Amniotic stem cell (primary cell): ENCODE measurements at regions not wholly inside any gene's neighbourhood (a gene's known extent, or its start where the extent isn't known, plus 50 kb on each side); places are given as distances from the start of the nearest gene placed in this dataset.

Source experiments
- DNase-seq: peaks from one replicate; lab custom pipeline; 2025; lab: John Stamatoyannopoulos, UW

GRCh38 chr2:8472545-8473323 lies 209.1 kb upstream of the ID2 start:
- no peak for DNase-seq

DNA sequence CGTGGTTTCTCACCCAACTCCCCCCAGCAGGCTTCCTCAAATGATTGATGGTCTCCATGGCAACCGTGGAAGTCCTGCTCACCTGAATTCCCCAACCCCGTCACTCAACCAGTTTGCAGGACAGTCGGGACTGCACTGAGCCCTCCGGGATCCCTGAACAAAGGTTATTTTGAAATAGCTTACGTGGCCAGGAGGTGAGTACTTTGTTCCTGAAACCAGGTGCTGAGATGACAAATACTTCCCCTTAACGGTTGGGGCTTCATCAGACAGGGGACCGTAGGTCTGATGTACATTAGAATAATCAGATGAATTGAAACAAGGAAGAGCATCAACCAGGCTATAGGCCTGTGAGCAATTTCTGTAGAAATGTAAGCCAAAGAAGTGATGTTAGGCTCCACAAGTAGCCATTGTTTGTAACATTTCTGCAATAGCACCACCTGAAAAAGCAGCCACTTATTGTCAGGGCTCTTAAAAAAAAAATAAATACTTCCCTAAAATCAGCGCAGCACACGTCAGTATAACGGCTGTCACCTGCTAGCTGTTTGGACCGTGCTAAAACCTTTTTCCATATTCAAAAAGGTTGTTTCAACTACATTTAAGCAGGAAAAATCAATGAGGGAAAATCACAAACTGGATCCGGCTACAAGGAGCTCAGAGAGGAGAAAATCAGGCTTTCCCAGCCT lies 206.4 kb upstream of the ID2 start:
- DNase-seq, result no peak

DNA sequence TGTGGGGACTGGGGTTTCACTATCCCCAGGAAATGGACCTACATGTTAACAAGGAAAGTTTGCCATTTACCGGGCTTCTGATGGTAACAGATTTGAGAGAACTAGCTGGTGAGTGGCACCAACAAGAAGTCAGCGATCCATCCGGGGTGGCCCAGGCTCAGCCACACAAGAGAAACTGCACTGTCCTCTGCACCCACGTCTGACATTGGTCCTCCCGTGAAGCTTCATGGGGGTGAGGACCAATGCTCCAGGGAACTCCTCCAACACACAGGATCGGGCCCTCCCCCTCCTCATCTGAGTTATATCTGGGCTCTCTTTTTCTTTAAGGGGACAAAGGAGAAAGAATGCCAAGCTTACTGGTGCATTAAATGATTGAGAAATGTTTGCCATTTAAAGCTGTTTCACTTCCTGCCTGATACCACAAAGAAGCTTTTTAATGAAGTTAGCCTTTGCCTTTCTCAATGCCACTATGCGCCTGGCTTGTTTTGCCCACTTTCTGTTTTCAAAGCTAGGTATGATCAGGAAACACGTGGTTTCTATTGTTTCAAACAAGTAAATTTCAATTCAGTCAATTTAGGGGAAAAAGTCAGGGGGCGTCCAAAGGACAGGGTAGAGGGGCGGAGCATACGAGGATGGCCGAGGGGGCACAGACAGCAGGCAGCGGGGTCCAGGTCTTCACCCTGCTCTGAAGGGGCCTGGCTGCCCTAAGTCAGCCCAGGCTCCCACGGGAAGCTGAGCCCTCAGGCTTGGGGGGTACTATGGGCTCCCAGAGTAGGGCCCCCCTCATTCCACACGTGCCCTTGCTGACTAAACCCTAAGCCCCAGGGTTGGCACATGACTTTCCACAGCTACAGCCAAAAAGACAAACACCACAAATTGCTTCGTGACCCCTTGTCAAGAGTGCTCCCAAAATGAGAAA lies 204.0 kb upstream of the ID2 start:
- DNase-seq, result no peak

- DNase-seq, result no peak
Measured at GRCh38 chr2:8478471-8478793, 203.4 kb upstream of the ID2 start.

DNA sequence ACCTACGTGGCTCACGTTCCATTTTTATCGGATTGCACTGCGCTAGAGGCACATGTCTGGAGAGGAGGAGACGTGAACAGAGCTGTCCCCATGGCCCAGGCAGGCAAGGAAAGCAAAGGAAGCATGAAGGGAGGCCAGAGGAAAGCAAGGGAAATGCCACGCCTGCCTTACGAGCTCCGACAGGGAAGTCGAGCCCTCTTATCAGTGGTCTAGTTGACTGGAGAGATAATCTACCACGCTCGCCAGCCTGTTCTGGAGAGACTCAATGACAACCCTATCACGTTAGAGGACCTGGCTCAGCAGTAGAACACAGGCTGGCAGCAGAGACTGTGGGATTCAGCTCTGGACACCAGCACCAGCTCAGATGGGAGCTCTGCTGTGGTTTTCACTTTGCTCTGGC lies 202.6 kb upstream of the ID2 start:
- no peak for DNase-seq

DNA sequence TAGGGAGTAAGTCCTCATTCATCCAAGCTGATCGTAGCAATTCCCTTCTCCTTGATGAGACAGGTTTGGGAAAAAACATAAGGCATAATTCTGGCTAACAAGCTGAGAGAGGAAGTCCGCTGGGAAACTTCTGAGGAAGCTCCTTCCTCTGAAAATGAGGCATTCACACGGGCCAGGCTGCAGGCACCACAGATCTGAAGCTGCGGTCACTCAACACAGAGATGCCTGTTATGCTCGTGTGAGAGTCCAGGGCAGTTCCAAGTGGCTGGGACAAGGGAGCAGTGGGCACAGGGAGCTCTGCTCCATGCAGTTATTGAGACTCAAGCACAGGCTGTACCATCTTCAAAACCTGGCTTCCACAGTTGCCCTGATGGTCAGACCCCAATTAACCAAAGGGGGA lies 200.9 kb upstream of the ID2 start:
- no peak for DNase-seq

GRCh38 chr2:8481463-8482009 lies 200.3 kb upstream of the ID2 start:
- no peak for DNase-seq

DNA sequence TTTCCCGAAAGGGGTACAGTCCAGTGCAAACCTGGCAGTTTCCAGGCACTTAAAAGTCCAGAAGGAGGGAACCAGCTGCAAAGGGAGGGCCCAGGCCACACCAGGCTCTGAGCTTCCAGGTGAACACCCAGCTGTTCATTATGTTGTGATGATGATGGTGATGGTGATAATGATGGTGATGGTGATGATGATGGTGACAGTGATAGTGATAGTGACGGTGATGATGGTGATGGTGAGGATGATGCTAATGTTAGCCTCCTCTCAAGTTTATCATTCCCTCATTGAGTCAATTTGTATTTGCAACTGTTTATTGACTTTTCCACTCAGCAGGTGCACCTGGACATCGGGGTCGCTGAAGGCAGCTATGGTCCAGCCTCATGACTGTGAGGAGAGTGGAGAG lies 199.4 kb upstream of the ID2 start:
- DNase-seq, result no peak

GRCh38 chr2:8484502-8485283 lies 197.2 kb upstream of the ID2 start:
- no peak for DNase-seq

DNA sequence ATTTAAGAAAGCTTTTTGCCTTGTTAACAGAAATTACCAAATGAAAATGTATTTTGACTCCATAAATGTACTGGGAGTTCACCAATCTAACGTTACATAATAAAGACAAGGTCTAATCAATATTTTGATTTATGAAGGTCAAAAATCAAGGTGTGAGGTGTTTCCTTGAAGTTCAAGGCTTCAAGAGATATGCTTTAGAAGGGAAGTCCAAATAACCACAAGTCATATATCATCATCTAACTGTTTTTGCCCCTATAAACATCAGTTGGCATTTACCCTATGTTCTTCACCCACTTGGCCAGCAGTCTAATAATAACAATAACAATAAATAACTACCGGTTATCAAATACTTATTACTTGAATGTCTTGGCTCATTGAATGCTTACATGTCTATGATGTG lies 196.1 kb upstream of the ID2 start:
- no peak for DNase-seq

GRCh38 chr2:8486141-8486540 lies 195.7 kb upstream of the ID2 start:
- no peak for DNase-seq

- no peak for DNase-seq
Measured at GRCh38 chr2:8487461-8487932, 194.4 kb upstream of the ID2 start.

- DNase-seq, result no peak
Measured at GRCh38 chr2:8488001-8488738, 193.7 kb upstream of the ID2 start.

GRCh38 chr2:8489221-8489620 lies 192.6 kb upstream of the ID2 start:
- DNase-seq, result no peak

GRCh38 chr2:8489751-8490150 lies 192.1 kb upstream of the ID2 start:
- DNase-seq, result no peak

DNA sequence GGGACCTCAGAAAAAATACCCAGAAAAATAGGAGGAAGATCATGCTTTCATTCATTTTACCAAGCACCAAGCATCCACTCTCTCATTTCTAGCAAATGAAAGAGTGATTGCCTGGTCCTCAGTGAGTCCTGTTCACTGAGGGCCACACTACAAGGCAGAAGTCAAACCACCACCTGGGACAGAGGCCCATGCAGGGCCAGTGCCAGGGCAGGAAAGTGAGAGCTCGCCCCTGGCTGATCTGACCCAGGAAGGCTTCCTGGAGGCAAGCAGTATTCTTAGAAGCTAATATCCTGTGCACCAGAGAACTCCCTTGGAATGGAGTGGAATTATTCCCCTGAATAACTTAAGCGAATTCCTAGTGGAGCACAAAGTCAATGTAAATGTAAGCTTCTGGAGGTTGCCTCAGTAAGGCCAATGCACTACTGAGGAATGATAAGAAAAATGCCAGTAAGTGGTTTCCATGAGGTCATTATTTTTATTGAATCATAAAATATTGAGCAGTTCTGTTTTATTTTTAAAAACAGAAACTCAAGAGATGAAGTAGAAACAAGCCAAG lies 191.6 kb upstream of the ID2 start:
- no peak for DNase-seq

GRCh38 chr2:8491296-8492027 lies 190.4 kb upstream of the ID2 start:
- no peak for DNase-seq

GRCh38 chr2:8494151-8494550 lies 187.7 kb upstream of the ID2 start:
- DNase-seq, result no peak

DNA sequence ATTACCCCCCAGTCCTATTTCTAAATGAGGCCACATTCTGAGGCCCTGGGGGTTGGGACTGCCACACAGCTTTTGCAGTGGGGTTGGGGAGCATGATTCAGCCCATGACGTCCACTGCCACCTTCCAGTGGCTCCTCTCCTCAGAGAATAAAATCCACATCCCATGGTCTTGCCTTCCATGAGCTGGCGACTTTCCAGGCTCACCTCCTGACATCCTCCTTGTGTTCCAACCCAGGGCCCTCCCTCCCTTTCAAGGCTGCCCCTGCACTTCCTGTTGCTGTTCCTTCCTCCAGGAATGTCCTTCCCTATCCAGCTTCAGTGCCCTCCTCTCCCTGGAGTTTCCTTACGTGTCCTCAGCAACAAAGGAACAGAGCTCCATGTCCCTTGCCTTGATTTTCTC lies 187.3 kb upstream of the ID2 start:
- no peak for DNase-seq
